ENCODE measurements at regions not wholly inside any gene's neighbourhood (a gene's known extent, or its start where the extent isn't known, plus 50 kb on each side); places are given as distances from the start of the nearest gene placed in this dataset.
A peak's percentile ranks its signal among the peaks of the same experiment; 100 is the strongest.

GRCh38 chr17:77867976-77868713 lies 90.4 kb upstream of the TNRC6C start:
- DNase-seq: no peak

GRCh38 chr17:77869041-77869599 lies 89.4 kb upstream of the TNRC6C start:
- no peak for DNase-seq

DNA sequence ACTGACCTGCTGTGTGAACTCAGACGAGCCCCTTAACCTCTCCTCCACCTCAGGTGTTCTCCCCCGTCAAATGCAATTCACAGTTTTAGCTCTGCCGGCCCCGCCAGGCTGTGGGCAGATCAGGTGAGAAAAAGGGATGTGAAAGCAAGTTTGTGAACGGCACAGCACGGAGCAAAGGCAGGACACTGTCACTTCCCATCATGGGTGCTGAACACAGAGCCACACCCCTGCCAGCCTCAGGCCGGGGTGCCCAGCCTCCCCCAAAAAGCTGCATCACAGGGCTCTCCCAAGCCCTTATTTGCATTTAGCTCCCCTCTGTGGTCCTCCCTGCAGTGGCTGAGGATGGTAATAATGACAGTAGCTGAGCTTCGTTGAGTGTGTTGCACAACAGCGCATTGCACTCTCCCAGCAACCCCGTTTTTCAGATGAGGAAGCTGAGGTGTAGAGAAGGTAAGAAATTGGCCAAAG lies 88.8 kb upstream of the TNRC6C start:
- DNase-seq: no peak

DNA sequence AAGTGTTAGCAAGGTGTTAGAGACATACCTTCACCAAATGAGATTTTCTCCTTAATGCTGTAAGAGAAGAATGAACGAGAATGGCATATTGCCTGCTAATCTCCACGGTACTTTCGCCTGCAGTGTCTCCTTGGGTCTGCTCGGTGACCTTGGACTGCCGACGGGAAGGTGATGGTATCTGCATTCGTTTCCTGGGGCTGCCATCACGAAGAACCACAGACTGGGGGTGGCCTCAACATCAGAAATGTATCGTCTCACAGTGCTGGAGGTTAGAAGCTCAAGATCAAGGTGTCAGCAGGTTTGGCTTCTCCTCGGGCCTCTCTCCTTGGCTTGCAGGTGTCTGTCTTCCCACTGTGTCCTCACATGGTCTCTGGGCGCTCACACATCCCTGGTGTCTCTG lies 86.3 kb upstream of the TNRC6C start:
- DNase-seq: no peak

DNA sequence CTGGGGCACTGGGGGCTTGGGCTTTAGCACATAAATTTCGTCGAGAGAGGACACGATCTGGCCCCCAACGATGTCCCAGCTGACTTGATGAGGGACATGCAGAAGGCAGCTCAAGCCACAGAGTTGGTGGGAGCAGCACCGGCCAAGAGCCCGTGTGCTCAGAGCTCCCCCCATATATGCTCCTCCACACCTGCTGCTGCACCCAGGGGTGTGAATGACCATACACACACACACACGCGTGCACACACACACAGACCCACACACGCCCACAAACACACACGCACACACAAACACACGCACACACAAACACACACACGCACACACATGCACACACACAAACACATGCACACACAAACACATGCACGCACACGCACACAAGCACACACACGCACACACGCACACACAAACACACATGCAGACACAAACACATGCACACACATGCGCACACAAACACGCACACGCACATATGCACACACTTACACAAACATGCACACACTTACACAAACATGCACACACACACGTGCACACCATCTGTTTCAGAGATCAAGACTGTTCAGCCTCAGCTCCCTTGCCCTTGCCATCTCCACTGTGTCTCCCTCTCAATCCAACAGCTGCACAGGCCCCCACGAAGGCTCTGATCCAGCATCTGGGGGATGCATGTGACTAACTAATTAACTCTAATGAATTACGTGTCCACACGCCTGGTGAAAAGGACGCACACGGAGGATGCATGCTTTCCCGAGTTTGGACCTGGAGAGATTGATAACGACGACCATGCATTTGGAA lies 85.6 kb upstream of the TNRC6C start:
- DNase-seq: no peak

DNA sequence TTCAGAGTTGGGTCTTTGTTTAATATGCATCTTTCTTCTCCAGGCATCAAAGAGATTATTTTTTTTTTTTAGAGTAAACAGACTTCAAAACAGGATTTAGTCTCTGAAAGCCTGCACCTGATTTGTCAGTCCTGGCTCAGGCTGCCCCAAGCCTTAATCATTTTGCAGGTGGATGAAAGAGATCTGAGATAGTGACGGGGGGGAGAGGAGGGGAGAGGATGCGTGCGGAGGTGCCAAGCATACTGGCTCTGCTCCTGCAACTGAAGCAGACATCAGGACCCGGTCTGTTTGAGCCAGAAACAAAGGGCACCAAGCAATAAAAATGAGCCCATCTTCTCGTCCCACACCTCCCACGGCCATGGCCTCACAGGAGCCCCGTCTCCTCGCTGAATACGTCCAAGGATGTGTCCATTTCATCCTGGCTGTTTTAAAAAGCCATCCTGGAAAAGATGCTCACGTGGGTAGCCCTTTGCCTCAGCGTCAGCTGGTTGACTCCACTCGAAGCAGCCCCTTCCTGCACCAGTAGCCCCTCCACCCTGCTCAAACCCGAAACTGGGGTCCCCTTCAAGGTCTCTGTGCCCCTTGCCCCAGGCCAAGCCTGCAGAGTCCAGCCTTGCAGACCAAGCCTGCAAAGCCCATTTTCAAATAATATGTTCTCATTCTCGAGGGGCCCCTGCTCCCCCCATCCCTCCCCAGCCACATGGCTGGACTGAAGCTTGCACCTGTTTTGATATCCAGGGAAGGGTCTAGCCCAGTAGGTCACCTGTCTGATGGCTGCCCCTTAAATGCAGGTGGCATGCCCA lies 84.8 kb upstream of the TNRC6C start:
- no peak for DNase-seq

- DNase-seq: no peak
Observed at GRCh38 chr17:77874303-77875050, 84.0 kb upstream of the TNRC6C start.

DNA sequence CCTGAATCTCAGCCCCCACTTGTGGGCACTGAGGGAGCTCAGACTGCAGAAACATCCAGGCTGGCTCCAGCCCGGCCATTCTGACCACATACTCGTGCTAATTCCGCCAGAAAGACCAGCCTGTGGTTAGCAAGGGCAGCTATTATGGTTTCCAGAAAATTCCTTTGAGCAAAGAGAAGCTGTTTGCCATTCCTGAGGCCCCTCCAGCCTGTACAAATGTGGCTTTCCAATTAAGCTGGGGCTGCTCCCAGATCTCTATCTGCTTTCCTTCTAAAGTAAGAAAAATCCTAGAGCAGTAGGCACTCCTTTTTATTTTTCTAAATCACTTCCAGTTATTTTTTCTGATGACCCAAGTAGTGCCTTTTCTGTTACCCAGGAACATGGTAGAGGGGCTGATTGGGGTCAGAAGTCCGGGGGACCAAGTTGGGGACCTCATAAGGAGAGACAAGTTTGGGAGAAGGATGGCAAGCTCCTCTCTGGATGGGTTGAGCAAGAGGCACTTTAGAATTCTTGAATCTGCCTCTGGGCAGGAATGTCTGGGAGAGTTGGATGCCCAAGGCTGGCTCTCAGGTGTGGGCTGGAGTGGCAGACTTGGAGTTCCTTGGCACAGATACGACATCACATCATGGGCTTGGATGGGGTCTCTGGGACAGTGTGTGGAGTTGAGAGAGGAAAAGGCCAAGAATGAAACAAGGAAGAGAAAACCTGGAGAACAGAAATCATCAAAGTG lies 83.3 kb upstream of the TNRC6C start:
- no peak for DNase-seq

- no peak for DNase-seq
Observed at GRCh38 chr17:77875881-77876509, 82.5 kb upstream of the TNRC6C start.

DNA sequence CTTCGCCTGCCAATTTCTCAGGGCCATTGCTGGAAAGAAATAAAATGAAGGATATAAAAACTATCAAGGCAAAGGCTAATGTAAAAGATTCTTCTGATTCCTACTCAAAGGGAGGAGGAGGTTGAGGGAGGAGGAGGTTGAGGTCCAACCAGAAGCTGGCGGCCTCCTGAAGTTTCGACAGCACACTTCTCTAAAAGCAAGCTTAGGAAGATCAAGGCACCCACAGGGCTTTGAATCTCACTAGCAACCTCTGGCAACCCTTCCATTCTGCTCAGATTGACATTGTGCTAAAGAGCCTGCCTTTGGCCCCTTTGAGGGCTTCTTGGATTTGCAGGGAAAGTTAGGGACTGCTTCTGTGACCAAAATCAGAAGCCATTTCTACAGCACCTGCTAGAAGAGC lies 81.5 kb upstream of the TNRC6C start:
- DNase-seq: no peak

GRCh38 chr17:77877646-77878355 lies 80.7 kb upstream of the TNRC6C start:
- DNase-seq: no peak

DNA sequence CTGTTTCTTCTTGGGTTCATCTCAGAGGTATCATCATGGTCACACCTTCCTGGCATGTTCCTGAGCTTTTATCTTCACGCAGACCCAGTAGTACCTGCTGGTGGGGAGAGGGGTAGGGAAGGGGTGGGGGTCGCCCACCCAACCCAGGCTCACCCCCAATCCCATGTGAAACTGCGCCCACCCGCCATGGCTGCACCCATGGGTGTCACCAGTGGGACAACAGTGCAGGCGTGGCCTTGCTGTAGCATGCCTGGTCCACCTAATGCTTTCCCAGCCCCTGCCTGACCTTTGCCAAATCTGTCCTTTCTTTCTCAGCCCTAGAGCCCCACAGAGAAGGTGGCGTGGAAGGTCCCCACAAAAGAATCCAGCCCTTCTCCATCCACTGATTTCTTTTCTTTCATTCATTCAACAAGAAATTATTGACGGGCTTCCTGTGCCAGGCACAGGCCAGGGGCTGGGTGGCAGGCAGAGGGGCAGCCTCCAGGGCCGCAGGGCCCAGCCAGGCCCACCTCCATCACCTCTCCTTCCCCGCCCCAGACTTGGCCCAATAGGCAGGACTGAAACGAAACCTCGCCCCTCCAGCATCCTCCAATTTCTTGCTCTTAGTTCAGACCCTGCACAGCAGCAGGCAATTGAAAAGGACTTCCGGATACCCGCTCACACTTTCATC lies 79.1 kb upstream of the TNRC6C start:
- no peak for DNase-seq

- DNase-seq: no peak
Observed at GRCh38 chr17:77879896-77880280, 78.6 kb upstream of the TNRC6C start.

DNA sequence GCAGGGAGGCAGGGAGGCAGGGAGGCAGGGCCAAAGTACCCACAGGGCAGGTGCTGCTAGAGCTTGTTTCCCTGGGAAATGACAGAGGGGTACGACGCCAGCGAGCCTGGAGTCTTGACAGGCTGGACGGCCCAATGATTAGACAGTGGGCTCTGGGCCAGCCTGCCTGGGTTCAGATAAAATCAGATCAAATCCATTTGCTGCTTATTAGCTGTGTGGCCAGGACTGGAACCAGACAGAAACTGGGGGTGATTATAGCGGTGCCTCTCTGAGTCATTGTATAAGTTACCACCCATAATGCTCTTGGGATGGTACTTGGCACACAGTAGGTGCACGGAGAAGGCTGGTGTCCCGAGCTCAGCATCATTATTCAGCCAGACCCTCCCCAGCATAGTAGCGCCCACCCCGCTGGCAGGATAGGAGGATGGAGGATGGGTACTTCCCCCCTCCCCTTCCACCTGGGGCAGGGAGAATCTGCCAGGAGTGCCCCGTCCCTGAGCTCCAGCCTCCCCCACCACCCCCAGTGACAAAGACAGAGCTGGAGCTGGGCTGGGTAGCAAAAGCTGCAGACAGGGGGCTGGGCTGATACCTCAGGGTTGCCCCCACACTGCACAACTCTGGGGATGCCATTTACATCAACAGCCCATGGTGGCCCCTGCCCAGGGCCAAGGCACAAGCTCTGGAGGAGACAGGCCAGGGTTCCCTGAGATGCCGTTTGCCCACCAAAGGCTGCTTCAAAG lies 77.6 kb upstream of the TNRC6C start:
- DNase-seq: no peak

GRCh38 chr17:77881545-77881944 lies 77.0 kb upstream of the TNRC6C start:
- DNase-seq: peak; percentile 59 to 67

- no peak for DNase-seq
Observed at GRCh38 chr17:77882040-77882439, 76.5 kb upstream of the TNRC6C start.

GRCh38 chr17:77882481-77883212 lies 75.9 kb upstream of the TNRC6C start:
- DNase-seq: peak; percentile 68 to 75

DNA sequence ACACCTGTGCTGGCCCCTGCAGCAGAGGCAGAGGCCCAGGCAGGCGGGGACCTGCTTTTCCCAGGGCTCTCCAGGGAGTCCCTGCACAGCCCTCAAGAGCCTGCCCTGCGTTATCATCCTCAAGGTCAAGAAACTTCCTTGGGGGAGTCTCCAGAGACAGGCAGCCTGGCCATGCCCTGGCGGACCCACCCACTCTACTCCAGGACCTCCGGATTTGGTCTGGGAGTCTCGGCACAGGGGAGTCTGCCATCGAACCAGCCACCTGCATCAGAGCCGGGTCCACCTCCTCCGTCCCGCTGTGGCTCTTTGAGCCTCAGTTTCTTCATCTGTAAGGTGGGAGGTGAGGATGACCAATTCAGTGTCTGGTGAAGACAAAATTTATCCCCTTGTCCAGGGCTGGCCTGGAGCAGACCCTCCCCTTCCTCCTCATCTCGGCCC lies 75.3 kb upstream of the TNRC6C start:
- no peak for DNase-seq

Measured in stimulated activated CD4-positive, alpha-beta T cell treated with anti-CD3 and anti-CD28 coated beads, Interleukin-2, amount 100 ng/mL, for 24 hours (primary cell).